Body of pancreas (tissue), 4 donors: ENCODE measurements at regions not wholly inside any gene's neighbourhood (a gene's known extent, or its start where the extent isn't known, plus 50 kb on each side); places are given as distances from the start of the nearest gene placed in this dataset.

ENCODE experiments used
- CTCF ChIP-seq, 7 experiments: fragments of 450-650 bp in 4 of 7; fragments of 200-600 bp in 3 of 7; sonication (generic) in 3 of 7; IDR thresholded peaks; one replicate each; pipeline ENCODE4 v1.5.1; 2016 to 2019; ENCODE audit warnings: antibody characterized with exemption in 7 of 7
- POLR2A ChIP-seq, 3 donors: fragments of 450-650 bp; IDR thresholded peaks; one replicate each; pipeline ENCODE4 v1.6.1; 2016; ENCODE audit warnings: antibody characterized with exemption in 3 of 3, mild to moderate bottlenecking in 2 of 3

DNA sequence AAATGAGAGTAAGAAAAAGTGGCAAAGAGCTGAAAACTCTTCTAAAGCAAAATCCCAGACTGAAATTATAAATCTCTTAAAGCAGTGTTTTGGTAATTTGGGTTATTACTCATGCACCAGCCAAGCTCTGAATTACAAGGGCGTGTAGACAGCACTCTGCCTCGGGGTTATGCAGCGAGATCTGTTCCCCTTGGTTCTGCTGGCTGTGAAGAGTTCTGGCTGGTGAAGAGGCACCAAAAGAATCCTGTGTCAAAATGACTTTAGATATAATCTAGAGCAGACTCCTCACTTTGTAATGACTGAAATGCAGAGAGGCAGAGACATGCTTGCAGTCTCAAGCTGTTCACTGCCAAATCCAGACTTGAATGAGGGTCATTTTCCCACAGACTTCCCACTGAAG, 461.8 kb upstream of the CXADR start:
- TF ChIP-seq CTCF (IDR thresholded peaks at IDR 0.05) (no peak), POLR2A (IDR thresholded peaks at IDR 0.05) (no peak)
